NCI-H2029 (cell line): ENCODE measurements at regions not wholly inside any gene's neighbourhood (a gene's known extent, or its start where the extent isn't known, plus 50 kb on each side); places are given as distances from the start of the nearest gene placed in this dataset.
"Not testable (repeated sequence)": the region's sequence is repeated elsewhere in the genome, so short reads cannot be mapped to it uniquely, and the experiment has no call there.

Experiments
- DNase-seq: peaks from one replicate; lab custom pipeline; 2025; lab: John Stamatoyannopoulos, UW

DNA sequence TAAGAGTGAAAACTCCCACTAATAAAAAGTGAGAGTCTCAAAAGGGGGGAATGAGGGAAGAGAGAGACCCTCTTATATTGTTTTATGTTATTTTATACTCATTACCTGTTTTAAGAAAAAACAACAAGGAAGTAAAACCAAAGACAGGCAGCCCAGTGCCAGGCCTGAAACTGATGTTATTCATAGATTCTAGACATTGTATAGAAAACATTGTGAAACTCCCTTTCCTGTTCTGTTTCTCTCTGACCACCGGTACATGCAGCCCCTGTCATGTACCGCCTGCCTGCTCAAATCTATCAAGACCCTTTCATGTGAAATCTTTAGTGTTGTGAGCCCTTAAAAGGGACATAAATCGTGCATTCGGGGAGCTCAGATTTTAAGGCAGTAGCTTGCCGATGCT, 216.4 kb upstream of the CNTN3 start:
- DNase-seq, result not testable (repeated sequence)

DNA sequence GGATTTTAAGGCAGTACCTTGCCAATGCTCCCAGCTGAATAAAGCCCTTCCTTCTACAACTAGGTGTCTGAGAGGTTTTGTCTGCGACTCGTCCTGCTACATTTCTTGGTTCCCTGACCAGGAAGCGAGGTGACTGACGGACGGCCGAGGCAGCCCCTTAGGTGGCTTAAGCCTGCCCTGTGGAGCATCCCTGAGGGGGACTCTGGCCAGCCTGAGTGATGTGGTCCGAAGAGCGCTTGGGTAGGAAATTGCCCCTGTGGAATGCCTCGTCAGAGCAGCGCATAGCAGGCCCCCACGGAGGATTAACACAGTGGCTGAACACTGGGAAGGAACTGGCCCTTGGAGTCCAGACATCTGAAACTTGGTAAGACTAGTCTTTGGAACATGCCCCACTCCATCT, 210.9 kb upstream of the CNTN3 start:
- not testable (repeated sequence) for DNase-seq

DNA sequence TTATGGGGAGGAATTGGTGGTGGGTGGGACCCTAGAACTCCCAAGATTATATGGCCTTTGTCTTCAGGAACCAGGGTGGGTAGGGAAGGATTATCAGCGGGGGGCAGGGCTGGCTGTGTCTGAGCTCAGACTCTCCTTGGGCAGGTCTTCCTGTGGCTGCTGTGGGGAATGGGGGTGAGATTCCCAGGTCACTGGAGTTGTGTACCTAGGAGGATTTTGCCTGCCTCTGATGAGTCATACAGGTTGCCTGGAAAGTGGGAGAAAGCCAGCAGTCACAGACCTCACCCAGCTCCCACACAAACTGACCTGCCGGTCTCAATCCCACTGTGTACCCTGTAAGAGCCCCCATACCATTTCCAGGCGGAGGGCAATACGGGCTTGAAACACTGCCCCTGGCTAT, 209.9 kb upstream of the CNTN3 start:
- no peak for DNase-seq

DNA sequence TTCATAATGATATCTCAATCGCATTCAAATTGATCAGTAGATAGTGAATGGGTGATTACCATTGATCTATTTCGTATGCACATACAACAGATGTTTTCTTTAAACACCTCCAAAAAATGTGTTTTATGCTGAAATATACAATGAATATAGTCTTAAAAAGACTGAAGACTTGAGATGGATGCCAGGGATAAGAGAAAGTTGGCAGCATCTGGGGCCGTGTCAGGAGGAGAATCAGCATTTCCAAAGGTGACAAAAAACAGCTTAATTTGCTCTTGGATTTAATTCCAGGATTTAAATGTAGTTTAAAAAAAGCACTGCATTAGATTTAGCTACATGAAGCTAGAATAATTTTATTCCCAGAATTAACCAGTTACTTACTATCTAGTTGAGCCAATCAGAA, 199.7 kb upstream of the CNTN3 start:
- DNase-seq, result no peak

DNA sequence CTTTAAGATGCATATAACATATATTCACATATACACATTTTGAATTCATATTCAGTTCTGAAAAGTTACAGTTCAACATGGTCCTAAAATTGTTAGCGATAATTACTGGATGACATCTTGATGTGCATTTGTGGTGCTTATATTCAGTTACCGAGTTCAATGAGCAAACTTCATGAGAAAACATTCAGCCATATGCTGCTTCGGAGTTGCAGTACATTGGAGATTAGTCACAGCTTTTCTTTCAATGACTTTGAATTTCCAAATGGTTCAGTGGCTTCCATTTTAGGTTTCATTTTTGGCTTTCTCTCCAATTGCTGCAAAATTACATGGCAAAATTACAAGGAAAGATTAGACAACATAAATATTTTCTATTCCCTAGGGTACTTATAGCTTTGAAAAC, 198.3 kb upstream of the CNTN3 start:
- no peak for DNase-seq

DNA sequence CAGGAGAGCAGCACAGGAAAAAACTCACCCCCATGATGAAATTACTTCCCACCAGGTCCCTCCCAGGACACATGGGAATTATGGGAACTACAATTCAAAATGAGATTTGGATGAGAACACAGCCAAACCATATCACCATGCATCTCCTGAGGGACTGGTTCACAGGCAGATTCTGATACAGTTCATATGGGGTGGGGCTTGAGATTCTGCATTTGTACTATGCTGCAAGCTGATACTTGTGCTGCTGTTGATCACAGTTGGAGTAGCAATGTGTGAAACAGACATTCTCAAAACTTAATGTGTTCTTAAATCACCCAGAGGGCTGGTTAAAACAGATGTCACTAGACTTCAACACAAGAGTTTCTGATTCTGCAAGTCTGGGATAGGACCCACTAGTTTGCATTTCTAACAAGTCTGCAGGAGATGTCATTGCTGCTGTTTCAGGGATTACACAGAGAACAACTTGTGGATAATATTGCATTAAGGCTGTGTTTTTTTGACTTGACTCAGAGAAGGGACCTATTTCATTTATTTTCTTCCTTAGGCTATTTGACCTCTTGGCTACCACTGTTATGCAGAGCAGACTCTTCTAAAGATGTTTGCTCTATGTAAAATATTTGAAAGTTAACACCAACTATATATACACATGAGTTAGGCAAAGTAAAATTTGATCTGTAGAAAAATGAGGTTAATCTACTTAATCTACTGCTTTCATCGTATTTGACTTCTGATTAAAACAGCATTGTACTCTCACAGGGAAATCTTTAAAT, 194.2 kb upstream of the CNTN3 start:
- DNase-seq, result no peak

DNA sequence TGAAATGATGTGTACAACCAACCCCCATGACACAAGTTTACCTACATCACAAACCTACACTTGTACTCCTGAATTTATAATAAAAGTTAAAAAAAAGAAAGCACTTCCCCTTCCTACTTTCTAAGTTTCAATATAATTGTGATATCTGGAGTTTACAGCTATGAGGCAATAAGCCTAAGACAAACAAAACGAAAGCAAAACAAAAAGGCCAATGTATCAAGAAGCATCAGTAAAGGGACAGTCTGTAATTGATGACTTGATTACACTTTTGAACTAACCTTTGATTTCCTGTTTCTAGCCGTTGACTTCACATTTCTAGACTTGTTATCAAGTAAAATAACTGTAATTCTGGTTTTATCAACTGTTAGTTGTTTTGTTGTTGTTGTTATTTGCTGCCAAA, 187.5 kb upstream of the CNTN3 start:
- DNase-seq, result no peak

DNA sequence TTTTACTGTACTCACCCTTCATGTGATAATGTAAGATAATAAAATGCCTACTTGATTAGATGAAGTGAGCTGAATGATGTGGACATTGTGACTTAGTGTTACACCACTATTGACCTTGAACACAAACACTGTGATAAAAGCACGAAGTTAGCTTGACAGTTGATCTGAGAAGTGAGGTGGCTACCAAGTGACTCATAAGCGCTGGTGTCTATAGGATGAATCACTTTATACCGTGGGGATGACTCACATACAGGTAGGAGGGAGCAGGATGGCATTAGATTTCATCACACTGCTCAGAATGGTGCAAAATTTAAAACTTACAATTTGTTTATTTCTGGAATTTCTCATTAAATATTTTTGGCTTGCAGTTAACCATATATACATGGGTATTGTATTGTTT, 174.7 kb upstream of the CNTN3 start:
- DNase-seq, result no peak

DNA sequence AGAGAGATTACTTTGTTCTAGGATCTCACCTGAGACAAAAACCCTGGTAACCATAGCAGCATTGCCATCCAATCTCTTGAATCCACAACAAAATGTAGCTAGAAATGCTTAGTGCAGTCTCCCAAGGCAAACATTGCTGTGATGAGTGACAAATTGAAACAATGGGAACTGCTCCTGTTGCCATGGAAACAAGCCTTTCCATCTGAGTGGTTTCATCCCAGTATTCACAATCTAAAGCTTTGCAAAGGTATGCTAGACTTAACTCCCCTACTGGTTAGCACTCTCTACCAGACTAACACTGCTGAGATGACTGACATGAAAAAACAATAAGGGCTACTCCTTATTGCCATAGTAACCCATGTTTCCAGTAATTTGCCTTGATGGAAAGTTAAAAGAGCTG, 172.6 kb upstream of the CNTN3 start:
- no peak for DNase-seq

DNA sequence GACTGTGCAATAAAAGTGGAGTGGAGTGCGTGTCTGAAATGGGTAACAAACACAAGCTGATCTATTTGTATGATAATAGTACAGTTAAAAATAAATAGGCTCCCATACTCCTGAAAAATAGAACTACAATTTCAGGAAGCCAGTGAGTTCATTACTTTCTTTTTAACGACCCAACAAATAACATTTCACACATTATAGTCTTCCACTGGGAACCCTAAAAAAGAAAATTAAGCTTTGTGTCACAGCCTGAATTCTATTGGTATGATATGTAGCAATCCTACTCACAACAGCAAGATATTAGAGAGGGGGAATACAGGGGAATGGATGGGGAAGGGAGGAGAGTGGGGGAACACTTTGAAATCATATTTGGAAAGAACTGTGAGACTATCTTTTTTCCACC, 156.9 kb upstream of the CNTN3 start:
- DNase-seq, result no peak

DNA sequence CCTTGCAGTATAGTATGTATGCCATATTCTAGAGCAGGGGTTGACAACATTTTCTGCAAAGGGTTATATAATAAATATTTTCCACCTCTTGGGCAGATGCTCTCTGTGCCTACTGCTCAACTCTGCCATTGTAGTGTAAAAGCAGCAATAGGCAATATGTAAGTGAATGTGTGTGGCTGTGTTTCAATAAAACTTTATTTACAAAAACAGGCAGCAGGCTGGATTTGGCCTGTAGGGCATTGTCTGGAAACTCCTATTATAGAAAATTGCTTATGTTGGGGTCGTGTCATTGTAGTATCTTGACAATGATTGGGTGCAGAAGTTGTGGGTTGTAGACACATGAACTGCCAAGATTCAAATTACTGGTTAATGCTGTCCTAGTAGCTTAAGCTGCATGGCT, 153.6 kb upstream of the CNTN3 start:
- no peak for DNase-seq

DNA sequence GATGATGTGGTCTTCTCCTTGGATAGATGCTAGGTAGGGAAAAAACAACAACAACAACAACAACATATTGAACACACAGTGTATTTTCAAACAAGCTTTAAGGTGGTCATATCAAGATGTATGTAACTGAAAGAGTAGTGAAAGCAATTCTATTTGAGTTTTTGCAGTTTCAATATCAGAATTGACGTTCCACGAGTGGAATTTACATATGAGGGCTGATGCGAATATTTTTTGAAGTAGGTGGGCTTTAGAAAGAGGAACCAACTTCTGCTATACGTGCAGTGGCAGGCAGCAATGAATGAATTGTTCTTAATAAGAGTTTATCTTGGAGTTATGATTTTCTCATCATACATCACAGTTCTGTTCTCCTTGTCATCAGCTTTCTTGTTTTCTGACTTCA, 151.9 kb upstream of the CNTN3 start:
- DNase-seq, result no peak

DNA sequence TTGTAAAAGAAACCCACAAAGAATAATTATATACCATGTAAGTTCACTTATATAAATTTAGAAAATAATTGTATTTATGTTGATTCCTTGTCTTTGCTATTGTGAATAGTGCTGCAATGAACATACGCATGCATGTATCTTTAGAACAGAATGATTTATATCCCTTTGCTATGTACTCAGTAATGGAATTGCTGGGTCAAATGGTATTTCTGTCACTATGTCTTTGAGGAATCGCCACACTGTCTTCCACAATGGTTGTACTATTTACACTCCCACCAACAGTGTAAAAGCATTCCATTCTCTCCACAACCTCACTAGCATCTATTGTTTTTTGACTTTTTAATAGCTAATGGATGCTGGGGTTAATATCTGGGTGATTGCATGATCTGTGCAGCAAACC, 149.4 kb upstream of the CNTN3 start:
- no peak for DNase-seq

DNA sequence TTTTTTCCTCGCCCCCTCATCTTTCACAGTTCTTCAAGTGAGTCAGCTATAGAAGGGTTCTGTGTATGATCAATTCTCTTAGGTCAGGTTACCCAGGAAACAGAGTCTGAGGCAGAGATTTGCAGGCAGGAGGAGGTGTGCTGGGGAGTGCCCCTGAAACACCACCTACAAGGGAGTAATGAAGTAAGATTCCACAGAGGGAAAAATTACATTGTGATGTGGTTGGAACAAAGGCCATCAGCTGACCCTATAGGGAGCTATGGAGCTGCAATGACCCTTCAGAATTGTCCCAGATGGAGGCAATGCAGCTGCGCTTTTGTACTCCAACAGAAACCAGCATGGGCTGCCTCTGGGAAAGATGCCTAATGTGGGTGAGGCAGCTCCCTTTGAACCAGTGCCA, 142.2 kb upstream of the CNTN3 start:
- DNase-seq, result no peak

DNA sequence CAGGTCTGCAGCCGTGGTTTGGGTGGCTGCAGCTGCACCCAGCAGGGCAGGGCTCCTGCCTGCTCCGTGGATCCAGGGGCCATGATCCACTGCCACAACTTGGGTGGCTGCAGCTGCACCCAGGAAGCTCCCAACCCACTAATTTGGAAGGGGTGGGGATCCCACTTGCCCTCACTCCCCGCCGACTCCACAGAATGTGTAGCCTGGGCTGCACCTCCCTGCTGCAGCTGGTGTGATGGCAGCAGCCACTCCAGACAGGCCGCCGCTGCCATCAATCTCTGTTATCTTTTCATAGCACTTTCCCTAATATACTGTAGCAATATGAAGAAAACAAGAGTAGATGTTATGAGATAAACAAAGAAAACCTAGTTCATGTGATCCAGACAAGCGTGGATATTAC, 137.8 kb upstream of the CNTN3 start:
- no peak for DNase-seq

DNA sequence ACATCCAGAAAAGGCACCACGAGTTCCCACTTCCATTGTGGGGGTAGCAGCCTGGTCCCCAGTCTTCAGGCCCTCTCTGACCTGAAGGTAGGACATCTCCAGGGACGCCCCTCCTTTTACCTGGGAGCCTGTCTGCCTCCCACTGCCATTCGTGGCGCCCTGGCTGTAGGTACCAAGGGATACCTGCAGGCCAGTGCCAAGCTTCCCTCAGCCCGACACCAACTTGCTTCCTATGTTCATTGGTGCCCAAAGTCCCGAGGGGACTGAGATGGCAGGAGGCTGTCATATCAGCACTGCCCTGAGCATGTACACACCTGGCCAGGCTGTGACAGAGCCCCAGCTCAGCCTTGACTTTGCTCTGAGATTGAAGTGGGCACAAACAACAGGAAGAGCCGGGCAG, 137.3 kb upstream of the CNTN3 start:
- no peak for DNase-seq

DNA sequence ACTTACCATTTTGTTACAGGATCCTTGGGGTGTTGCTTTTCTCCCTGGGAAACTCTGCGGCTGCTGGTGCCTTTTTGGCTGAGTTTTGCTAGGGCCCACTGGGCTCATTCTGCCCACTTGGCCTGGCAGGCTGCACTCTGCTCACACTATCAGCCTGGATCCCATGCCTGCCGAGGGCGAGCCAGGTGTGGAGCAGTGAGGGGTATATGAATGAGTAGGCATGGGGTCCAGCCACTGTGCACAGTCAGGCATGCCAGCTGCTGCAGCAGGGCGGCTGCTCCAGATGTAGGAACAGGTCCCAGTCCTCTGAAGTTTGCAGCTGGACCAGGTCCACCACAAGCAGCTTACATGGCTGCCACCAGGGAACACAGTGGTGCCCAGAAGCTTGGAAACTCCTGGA, 136.4 kb upstream of the CNTN3 start:
- no peak for DNase-seq

DNA sequence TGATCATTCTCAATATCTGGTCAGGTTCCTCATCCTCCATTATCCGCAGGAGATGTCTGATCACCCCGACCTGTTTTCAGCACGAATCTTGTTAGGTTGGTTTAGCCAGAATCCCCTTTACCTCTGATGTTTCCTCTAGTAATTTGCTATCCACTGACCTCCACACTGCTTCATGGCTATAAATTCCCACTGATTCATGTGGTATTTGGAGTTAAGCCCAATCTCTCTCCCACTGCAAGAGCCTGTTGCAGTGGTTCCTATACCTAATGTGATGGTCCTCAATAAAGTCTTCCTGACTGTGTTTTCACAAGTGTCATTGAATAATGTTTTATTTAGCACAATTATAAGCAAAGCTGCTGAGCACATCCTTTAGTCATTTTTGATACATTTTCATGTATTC, 124.8 kb upstream of the CNTN3 start:
- DNase-seq, result no peak

DNA sequence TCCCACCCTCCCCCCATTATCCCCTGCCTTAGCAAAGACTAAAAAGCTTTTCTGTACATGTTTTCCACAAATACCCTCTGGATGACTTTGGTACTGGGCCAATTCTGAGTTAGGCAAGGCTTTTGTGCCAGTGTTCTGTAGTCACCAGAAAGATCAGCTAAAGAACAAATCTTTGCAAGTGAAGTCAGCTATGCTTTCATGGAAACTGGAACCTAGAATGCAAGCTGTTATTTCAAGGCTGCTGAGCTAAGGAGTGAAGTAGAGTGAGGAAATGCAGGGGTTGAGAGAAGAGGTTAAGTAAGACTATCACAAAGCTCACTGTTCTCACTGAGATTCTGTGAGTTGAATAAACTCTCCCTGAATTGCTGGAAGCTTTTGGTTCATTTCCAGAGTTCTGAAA, 107.8 kb upstream of the CNTN3 start:
- no peak for DNase-seq

DNA sequence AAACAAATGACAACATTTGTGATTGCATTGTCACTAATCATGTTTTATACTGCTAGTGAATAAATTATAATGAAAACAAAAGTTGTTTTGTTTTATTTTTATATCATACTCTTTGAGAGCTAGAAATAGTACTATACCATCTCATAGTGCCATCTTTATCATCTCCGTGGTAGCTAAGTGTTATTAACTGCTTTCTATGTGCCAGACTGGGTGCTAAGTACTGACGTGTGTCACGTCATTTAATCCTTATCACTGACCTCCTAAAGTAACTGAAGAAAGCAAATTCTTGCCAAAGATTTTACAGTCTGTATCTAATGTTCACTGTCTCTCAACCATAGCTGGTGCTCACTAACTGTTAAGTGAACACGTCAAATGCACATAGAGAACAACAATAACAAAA, 99.5 kb upstream of the CNTN3 start:
- no peak for DNase-seq

DNA sequence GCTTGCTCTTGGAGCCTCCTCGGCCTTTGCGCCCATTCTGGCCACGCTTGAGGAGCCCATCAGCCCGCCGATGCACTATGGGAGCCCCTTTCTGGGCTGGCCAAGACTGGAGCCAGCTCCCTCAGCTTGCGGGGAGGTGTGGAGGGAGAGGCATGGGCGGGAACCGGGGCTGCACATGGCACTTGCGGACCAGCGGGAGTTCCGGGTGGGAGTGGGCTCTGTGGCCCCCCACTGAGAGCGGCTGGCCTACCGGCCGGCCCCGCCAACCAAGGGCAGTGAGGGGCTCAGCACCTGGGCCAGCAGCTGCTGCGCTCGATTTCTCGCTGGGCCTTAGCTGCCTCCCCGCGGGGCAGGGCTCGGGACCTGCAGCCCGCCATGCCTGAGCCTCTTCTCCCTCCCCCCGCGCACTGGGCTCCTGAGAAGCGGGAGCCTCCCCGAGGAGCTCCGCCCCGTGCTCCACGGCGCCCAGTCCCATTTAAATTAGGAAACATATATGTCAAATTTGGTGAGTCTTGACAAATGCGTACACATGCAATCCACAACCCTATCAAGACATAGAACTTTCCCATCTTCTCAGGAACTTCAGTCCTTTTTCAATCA, 97.6 kb upstream of the CNTN3 start:
- DNase-seq, result no peak

DNA sequence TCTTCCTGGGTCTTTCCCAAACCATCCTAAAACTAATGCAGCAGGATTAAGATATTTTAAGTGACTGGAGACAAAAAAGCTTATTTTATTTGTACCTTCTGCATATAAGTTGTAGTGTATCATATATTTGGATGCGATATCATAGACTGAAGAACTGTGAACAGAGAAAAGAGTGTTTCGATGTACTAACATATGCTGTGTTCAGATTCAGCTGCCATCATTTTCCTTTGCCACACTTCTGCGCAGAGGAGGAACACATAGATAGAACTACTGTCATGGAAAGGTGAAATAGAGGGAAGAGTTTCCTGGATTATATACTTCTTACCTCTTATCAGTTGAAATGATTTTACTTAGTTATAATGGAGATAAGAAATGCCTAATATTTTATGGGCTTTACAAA, 95.5 kb upstream of the CNTN3 start:
- DNase-seq, result no peak

DNA sequence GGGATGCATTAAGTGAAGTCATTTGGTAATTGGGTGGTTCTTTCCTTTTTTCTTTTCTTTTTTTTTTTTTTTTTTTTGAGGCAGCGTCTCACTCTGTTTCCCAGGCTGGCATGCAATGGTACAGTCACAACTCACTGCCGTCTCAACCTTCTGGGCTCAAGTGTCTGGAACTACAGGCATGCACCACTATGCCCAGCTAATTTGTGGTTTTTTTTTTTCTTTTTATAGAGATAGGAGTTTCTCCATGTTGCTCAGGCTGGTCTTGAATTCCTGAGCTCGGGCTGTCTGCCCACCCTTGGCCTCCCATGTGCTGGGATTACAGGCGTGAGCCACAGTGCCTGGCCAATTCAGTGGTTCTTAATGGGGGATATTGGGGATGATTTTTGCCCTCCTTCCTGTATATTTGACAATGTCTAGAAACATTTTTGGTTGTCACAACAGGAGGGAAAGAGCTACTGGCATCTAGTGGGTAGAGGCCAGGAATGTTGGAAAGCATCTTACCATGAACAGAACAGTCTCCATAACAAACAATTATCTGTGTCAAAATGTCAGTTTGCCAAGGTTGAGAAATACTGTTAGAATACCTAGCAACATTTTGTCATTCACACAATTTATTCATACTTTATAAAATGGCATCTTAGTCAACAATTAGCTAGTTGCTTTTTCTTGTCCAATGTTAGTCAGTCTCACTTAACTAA, 79.4 kb upstream of the CNTN3 start:
- DNase-seq, result no peak

DNA sequence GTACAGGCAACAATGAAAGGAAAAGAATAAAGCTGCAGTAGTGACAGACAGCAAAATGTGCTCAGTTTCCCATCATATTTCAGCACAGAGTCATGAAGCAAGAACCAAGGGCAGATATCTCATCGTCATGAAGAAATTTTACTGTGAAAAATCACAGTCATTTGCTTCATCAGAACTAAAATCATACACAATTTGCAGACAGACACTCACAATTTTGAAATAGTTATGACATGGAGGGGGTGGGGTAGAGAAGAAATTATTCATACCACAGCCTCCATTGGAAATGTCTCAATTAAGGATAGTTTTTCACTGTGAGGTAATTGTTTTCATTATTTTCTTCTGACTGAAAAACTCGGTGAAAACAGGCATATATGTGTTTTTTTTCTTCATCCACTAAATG, 78.8 kb upstream of the CNTN3 start:
- no peak for DNase-seq
